ENCODE measurements at regions not wholly inside any gene's neighbourhood (a gene's known extent, or its start where the extent isn't known, plus 50 kb on each side); places are given as distances from the start of the nearest gene placed in this dataset.

DNA sequence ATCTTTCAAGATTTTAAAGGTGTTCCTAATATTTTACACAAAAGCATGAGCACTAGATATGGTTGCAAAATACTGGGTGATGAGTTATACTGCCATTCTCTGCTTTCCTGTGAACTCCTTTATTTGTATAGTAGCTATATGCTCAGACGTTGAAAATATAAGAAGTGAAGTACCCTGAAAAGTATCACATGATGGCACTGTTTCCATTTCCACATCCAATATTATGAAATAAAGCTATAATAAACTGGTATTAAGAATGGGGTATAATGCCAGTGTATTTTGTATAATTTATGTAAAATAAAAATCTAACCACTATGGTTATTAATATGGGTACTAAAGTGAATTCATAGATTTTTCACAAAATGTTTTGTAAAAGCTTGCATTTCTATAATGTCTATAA lies 79.6 kb upstream of the FOXP2 start:
- Histone ChIP-seq H3K9me2 (ENCODE audit: insufficient read depth) (no peaks in the 10 kb centered on the region), H3K9me3 (ENCODE audit: control insufficient read depth in 1 of 2, insufficient read depth in 1 of 2, low read depth in 1 of 2, low read length in 2 of 2) (no peaks in the 10 kb centered on the region), H3K4me2 (ENCODE audit: low read length) (no peak overlapping the region), H3K4me1 (ENCODE audit: control insufficient read depth in 1 of 2, insufficient read depth in 2 of 2, low read length in 2 of 2) (no peaks in the 10 kb centered on the region), H4K20me1 (ENCODE audit: insufficient read depth) (no peaks in the 10 kb centered on the region), H3K27ac (ENCODE audit: low read depth, low read length) (no peak overlapping the region), H3K79me2 (ENCODE audit: insufficient read depth, low read length) (no peaks in the 10 kb centered on the region), H3K9ac (ENCODE audit: low read length) (no peak overlapping the region), H3K4me3 (replicated peaks in 1 of 2; ENCODE audit: low read depth in 1 of 2, low read length in 2 of 2) (no peak overlapping the region), H3K27me3 (ENCODE audit: insufficient read depth, low read length) (no peaks in the 10 kb centered on the region), H3K36me3 (ENCODE audit: control insufficient read depth in 1 of 2, insufficient read depth in 2 of 2, low read length in 2 of 2) (no peaks in the 10 kb centered on the region), H2AFZ (ENCODE audit: low read depth, low read length, poor library complexity, severe bottlenecking) (no peak overlapping the region)
- BruUV-seq (replicated peaks): no TSS peak
- ChIA-PET CTCF (no interaction called here), POLR2A (no interaction called here), RAD21 (ENCODE audit: low non-redundant PET in 1 of 2, low total read pairs in 2 of 2, uncharacterized antibody in 2 of 2, unreplicated experiment in 2 of 2) (no interaction called here)
- intact Hi-C loops (cut with micrococcal nuclease): no loop called here
- TF ChIP-seq EZH2phosphoT487 (IDR thresholded peaks at IDR 0.05; ENCODE audit: borderline replicate concordance) (no peak), CEBPB (IDR thresholded peaks at IDR 0.05; ENCODE audit: low read depth) (no peak), SIN3A (IDR thresholded peaks at IDR 0.05; ENCODE audit: low read depth) (no peak), ZNF274 (IDR thresholded peaks at IDR 0.05; ENCODE audit: low read depth, low read length) (no peak), POLR2AphosphoS5 (IDR thresholded peaks at IDR 0.05; ENCODE audit: low read depth, low read length) (no peak), CBX3 (IDR thresholded peaks at IDR 0.05; ENCODE audit: low read depth) (no peak), FOSL1 (IDR thresholded peaks at IDR 0.05; ENCODE audit: low read depth) (no peak), ELF1 (IDR thresholded peaks at IDR 0.05; ENCODE audit: borderline replicate concordance, low read depth) (no peak), EZH2 (IDR thresholded peaks at IDR 0.05) (no peak), SP1 (IDR thresholded peaks at IDR 0.05; ENCODE audit: low read depth) (no peak), POLR2A (IDR thresholded peaks at IDR 0.05; ENCODE audit: borderline replicate concordance, extremely low read depth, insufficient read depth, insufficient read length) (no peak), YY1 (IDR thresholded peaks at IDR 0.05; ENCODE audit: extremely low read depth, insufficient replicate concordance, low read depth, low read length) (no peak), TCF7L2 (IDR thresholded peaks at IDR 0.05; ENCODE audit: borderline replicate concordance, extremely low read depth, insufficient read depth, insufficient read length) (no peak), RAD21 (IDR thresholded peaks at IDR 0.05; ENCODE audit: low read depth) (no peak), ZFX (IDR thresholded peaks at IDR 0.05) (no peak)
- TF ChIP-seq, protein P1, sequence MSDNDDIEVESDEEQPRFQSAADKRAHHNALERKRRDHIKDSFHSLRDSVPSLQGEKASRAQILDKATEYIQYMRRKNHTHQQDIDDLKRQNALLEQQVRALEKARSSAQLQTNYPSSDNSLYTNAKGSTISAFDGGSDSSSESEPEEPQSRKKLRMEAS (IDR thresholded peaks at IDR 0.05): no peak
- TF ChIP-seq, protein P2, sequence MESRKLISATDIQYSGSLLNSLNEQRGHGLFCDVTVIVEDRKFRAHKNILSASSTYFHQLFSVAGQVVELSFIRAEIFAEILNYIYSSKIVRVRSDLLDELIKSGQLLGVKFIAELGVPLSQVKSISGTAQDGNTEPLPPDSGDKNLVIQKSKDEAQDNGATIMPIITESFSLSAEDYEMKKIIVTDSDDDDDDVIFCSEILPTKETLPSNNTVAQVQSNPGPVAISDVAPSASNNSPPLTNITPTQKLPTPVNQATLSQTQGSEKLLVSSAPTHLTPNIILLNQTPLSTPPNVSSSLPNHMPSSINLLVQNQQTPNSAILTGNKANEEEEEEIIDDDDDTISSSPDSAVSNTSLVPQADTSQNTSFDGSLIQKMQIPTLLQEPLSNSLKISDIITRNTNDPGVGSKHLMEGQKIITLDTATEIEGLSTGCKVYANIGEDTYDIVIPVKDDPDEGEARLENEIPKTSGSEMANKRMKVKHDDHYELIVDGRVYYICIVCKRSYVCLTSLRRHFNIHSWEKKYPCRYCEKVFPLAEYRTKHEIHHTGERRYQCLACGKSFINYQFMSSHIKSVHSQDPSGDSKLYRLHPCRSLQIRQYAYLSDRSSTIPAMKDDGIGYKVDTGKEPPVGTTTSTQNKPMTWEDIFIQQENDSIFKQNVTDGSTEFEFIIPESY (IDR thresholded peaks at IDR 0.05; ENCODE audit: extremely low read depth, insufficient replicate concordance, low read length): no peak
- TF ChIP-seq, protein P3, sequence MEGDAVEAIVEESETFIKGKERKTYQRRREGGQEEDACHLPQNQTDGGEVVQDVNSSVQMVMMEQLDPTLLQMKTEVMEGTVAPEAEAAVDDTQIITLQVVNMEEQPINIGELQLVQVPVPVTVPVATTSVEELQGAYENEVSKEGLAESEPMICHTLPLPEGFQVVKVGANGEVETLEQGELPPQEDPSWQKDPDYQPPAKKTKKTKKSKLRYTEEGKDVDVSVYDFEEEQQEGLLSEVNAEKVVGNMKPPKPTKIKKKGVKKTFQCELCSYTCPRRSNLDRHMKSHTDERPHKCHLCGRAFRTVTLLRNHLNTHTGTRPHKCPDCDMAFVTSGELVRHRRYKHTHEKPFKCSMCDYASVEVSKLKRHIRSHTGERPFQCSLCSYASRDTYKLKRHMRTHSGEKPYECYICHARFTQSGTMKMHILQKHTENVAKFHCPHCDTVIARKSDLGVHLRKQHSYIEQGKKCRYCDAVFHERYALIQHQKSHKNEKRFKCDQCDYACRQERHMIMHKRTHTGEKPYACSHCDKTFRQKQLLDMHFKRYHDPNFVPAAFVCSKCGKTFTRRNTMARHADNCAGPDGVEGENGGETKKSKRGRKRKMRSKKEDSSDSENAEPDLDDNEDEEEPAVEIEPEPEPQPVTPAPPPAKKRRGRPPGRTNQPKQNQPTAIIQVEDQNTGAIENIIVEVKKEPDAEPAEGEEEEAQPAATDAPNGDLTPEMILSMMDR (IDR thresholded peaks at IDR 0.05 in 2 of 3, conservative IDR thresholded peaks at IDR 0.05 in 1 of 3; ENCODE audit: borderline replicate concordance in 1 of 3, insufficient read depth in 1 of 3, low read depth in 2 of 3, low read length in 2 of 3): no peak
- TF ChIP-seq, protein P4, sequence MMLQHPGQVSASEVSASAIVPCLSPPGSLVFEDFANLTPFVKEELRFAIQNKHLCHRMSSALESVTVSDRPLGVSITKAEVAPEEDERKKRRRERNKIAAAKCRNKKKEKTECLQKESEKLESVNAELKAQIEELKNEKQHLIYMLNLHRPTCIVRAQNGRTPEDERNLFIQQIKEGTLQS (IDR thresholded peaks at IDR 0.05): no peak
- TF ChIP-seq, protein P5, sequence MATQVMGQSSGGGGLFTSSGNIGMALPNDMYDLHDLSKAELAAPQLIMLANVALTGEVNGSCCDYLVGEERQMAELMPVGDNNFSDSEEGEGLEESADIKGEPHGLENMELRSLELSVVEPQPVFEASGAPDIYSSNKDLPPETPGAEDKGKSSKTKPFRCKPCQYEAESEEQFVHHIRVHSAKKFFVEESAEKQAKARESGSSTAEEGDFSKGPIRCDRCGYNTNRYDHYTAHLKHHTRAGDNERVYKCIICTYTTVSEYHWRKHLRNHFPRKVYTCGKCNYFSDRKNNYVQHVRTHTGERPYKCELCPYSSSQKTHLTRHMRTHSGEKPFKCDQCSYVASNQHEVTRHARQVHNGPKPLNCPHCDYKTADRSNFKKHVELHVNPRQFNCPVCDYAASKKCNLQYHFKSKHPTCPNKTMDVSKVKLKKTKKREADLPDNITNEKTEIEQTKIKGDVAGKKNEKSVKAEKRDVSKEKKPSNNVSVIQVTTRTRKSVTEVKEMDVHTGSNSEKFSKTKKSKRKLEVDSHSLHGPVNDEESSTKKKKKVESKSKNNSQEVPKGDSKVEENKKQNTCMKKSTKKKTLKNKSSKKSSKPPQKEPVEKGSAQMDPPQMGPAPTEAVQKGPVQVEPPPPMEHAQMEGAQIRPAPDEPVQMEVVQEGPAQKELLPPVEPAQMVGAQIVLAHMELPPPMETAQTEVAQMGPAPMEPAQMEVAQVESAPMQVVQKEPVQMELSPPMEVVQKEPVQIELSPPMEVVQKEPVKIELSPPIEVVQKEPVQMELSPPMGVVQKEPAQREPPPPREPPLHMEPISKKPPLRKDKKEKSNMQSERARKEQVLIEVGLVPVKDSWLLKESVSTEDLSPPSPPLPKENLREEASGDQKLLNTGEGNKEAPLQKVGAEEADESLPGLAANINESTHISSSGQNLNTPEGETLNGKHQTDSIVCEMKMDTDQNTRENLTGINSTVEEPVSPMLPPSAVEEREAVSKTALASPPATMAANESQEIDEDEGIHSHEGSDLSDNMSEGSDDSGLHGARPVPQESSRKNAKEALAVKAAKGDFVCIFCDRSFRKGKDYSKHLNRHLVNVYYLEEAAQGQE (IDR thresholded peaks at IDR 0.05; ENCODE audit: low read depth): no peak
- DNase-seq (ENCODE audit: low read depth, low spot score) (no peak), ATAC-seq (no peak)

Data from HCT116 (cell line).